DOHH2 (cell line): ENCODE measurements at regions not wholly inside any gene's neighbourhood (a gene's known extent, or its start where the extent isn't known, plus 50 kb on each side); places are given as distances from the start of the nearest gene placed in this dataset.

Source experiments
- H3F3A ChIP-seq: fragments of 200-600 bp; sonication (generic), shearing (Covaris generic); 2 replicates; pipeline ENCODE4 v1.6.0; 2016; ENCODE audit warnings: antibody characterized with exemption, mild to moderate bottlenecking; ENCODE audit not compliant: control insufficient read depth, insufficient read depth
- H3K27ac ChIP-seq: fragments of 200-600 bp; sonication (generic); 2 replicates; pipeline ENCODE4 v1.5.1; 2014; ENCODE audit warnings: low read depth, mild to moderate bottlenecking, low read length, moderate library complexity
- H3K27me3 ChIP-seq: fragments of 200-600 bp; sonication (generic); 2 replicates; pipeline ENCODE4 v1.6.1; 2014; ENCODE audit warnings: mild to moderate bottlenecking, low read length, mixed read lengths; ENCODE audit not compliant: control insufficient read depth
- H3K36me3 ChIP-seq: fragments of 200-600 bp; sonication (generic); 2 replicates; pipeline ENCODE4 v1.6.1; 2014; ENCODE audit warnings: mild to moderate bottlenecking, low read length, moderate library complexity, mixed read lengths; ENCODE audit not compliant: control insufficient read depth
- H3K4me1 ChIP-seq: fragments of 200-600 bp; sonication (generic); 2 replicates; pipeline ENCODE4 v1.6.1; 2014; ENCODE audit warnings: mild to moderate bottlenecking, low read length, mixed read lengths; ENCODE audit not compliant: control insufficient read depth
- H3K4me2 ChIP-seq: fragments of 200-600 bp; sonication (generic); 2 replicates; pipeline ENCODE4 v1.6.0; 2014; ENCODE audit warnings: mild to moderate bottlenecking, low read length, moderate library complexity
- H3K4me3 ChIP-seq: fragments of 200-600 bp; sonication (generic); 2 replicates; pipeline ENCODE4 v1.5.1; 2014; ENCODE audit warnings: mild to moderate bottlenecking, low read length, mixed read lengths
- H3K79me2 ChIP-seq: fragments of 200-600 bp; sonication (generic); 2 replicates; pipeline ENCODE4 v1.6.1; 2014; ENCODE audit warnings: mild to moderate bottlenecking, low read length, mixed read lengths; ENCODE audit not compliant: control insufficient read depth
- H3K9me2 ChIP-seq: fragments of 200-600 bp; sonication (generic); replicated peaks from 2 replicates; pipeline ENCODE4 v1.6.1; 2014; ENCODE audit warnings: mild to moderate bottlenecking, low read length, mixed read lengths; ENCODE audit not compliant: control insufficient read depth
- H3K9me3 ChIP-seq: fragments of 200-600 bp; sonication (generic); 2 replicates; pipeline ENCODE4 v1.6.1; 2014; ENCODE audit warnings: antibody characterized with exemption, low read length, mixed read lengths; ENCODE audit not compliant: control insufficient read depth, insufficient read depth
- H4K20me1 ChIP-seq: fragments of 200-600 bp; sonication (generic); 2 replicates; pipeline ENCODE4 v1.6.0; 2014; ENCODE audit warnings: low read depth, mild to moderate bottlenecking, antibody characterized with exemption, low read length, moderate library complexity; ENCODE audit not compliant: control insufficient read depth, insufficient read depth
- CTCF ChIP-seq: fragments of 200-600 bp; sonication (generic); IDR thresholded peaks from one replicate; pipeline ENCODE4 v1.5.1; 2014; ENCODE audit warnings: antibody characterized with exemption, mild to moderate bottlenecking, low read depth, low read length; ENCODE audit not compliant: poor library complexity, severe bottlenecking
- EZH2phosphoT487 ChIP-seq: fragments of 200-600 bp; sonication (generic); IDR thresholded peaks from 2 replicates; pipeline ENCODE4 v1.6.1; 2017; ENCODE audit warnings: borderline replicate concordance, mild to moderate bottlenecking, antibody characterized with exemption, low read length, moderate library complexity, mixed read lengths

- H3F3A ChIP-seq, result no peaks in the 10 kb centered on the region
- no peak overlapping the region for H3K27ac ChIP-seq
- H3K9me3 ChIP-seq, result no peaks in the 10 kb centered on the region
- no peaks in the 10 kb centered on the region for H3K27me3 ChIP-seq
- H3K4me3 ChIP-seq, result no peak overlapping the region
- TF ChIP-seq EZH2phosphoT487 (no peak), CTCF (no peak)
- H3K79me2 ChIP-seq, result no peaks in the 10 kb centered on the region
- no peaks in the 10 kb centered on the region for H3K9me2 ChIP-seq
- no peaks in the 10 kb centered on the region for H3K36me3 ChIP-seq
- H4K20me1 ChIP-seq, result no peaks in the 10 kb centered on the region
- no peaks in the 10 kb centered on the region for H3K4me1 ChIP-seq
- H3K4me2 ChIP-seq, result no peak overlapping the region
Measured at GRCh38 chr3:127034990-127035652, 52.2 kb downstream of the PLXNA1 start.

- Histone ChIP-seq H3K4me3 (no peak overlapping the region), H3K9me2 (no peaks in the 10 kb centered on the region), H3K27me3 (peaks cover 2% of the 10 kb centered on the region; the same call in 1 of the 2 replicates), H3K79me2 (no peaks in the 10 kb centered on the region), H3F3A (no peaks in the 10 kb centered on the region), H3K36me3 (no peaks in the 10 kb centered on the region), H3K9me3 (no peaks in the 10 kb centered on the region), H3K4me1 (no peaks in the 10 kb centered on the region), H4K20me1 (no peaks in the 10 kb centered on the region), H3K4me2 (no peak overlapping the region), H3K27ac (no peak overlapping the region)
- TF ChIP-seq EZH2phosphoT487, result no peak
- no peak for TF ChIP-seq CTCF
Measured at GRCh38 chr3:127035677-127036076, 52.8 kb downstream of the PLXNA1 start.

GRCh38 chr3:127036209-127037020 lies 53.5 kb downstream of the PLXNA1 start:
- H3K79me2 ChIP-seq, result no peaks in the 10 kb centered on the region
- H3K4me3 ChIP-seq, result no peak overlapping the region

More at GRCh38 chr3:127036209-127037020, 53.5 kb downstream of the PLXNA1 start:
- Histone ChIP-seq H3K9me3 (no peaks in the 10 kb centered on the region), H3K27me3 (peaks cover 3% of the 10 kb centered on the region; the same call in 1 of the 2 replicates), H3K4me2 (no peak overlapping the region), H4K20me1 (no peaks in the 10 kb centered on the region), H3K36me3 (no peaks in the 10 kb centered on the region), H3F3A (no peaks in the 10 kb centered on the region), H3K4me1 (no peaks in the 10 kb centered on the region), H3K9me2 (no peaks in the 10 kb centered on the region), H3K27ac (no peak overlapping the region)
- TF ChIP-seq EZH2phosphoT487 (no peak), CTCF (no peak)
